ENCODE measurements at regions not wholly inside any gene's neighbourhood (a gene's known extent, or its start where the extent isn't known, plus 50 kb on each side); places are given as distances from the start of the nearest gene placed in this dataset.

GRCh38 chr6:148249160-148249559 is 93.5 kb upstream of the SASH1 start:
- Histone ChIP-seq H3K79me2 (ENCODE audit: insufficient read depth, low read length) (no peaks in the 10 kb centered on the region), H3K4me2 (ENCODE audit: insufficient read depth, low read length) (no peak overlapping the region), H3K27me3 (ENCODE audit: insufficient read depth, low read length) (no peaks in the 10 kb centered on the region), H4K20me1 (ENCODE audit: insufficient read depth, low read length) (no peaks in the 10 kb centered on the region), H3K27ac (ENCODE audit: low read depth, low read length) (no peak overlapping the region), H3K4me1 (ENCODE audit: insufficient read depth, low read length) (peaks cover 14% of the 10 kb centered on the region), H2AFZ (ENCODE audit: low read length) (no peak overlapping the region), H3K4me3 (ENCODE audit: insufficient read depth, low read length) (no peak overlapping the region), H3K36me3 (ENCODE audit: insufficient read depth, low read length) (no peaks in the 10 kb centered on the region), H3K9me3 (ENCODE audit: low read depth, low read length) (no peaks in the 10 kb centered on the region)
- TF ChIP-seq CTCF (IDR thresholded peaks at IDR 0.05; ENCODE audit: extremely low read depth, low read depth, low read length) = no peak
- no peak for DNase-seq (ENCODE audit: insufficient read length, low spot score, missing footprints)

GRCh38 chr6:148249679-148250375 is 92.8 kb upstream of the SASH1 start:
- Histone ChIP-seq H3K4me2 (ENCODE audit: insufficient read depth, low read length) (no peak overlapping the region), H3K4me3 (ENCODE audit: insufficient read depth, low read length) (no peak overlapping the region), H3K4me1 (ENCODE audit: insufficient read depth, low read length) (peaks cover 12% of the 10 kb centered on the region), H3K79me2 (ENCODE audit: insufficient read depth, low read length) (no peaks in the 10 kb centered on the region), H3K36me3 (ENCODE audit: insufficient read depth, low read length) (no peaks in the 10 kb centered on the region), H4K20me1 (ENCODE audit: insufficient read depth, low read length) (no peaks in the 10 kb centered on the region), H3K9me3 (ENCODE audit: low read depth, low read length) (no peaks in the 10 kb centered on the region), H3K27me3 (ENCODE audit: insufficient read depth, low read length) (no peaks in the 10 kb centered on the region), H2AFZ (ENCODE audit: low read length) (no peak overlapping the region), H3K27ac (ENCODE audit: low read depth, low read length) (no peak overlapping the region)
- TF ChIP-seq CTCF (IDR thresholded peaks at IDR 0.05; ENCODE audit: extremely low read depth, low read depth, low read length) = no peak
- no peak for DNase-seq (ENCODE audit: insufficient read length, low spot score, missing footprints)

- peak; percentile 57 for DNase-seq (ENCODE audit: insufficient read length, low spot score, missing footprints)
- Histone ChIP-seq H2AFZ (ENCODE audit: low read length) (no peak overlapping the region), H3K27me3 (ENCODE audit: insufficient read depth, low read length) (no peaks in the 10 kb centered on the region), H3K36me3 (ENCODE audit: insufficient read depth, low read length) (no peaks in the 10 kb centered on the region), H3K4me1 (ENCODE audit: insufficient read depth, low read length) (peaks cover 8% of the 10 kb centered on the region), H4K20me1 (ENCODE audit: insufficient read depth, low read length) (no peaks in the 10 kb centered on the region), H3K4me3 (ENCODE audit: insufficient read depth, low read length) (no peak overlapping the region), H3K4me2 (ENCODE audit: insufficient read depth, low read length) (no peak overlapping the region), H3K27ac (ENCODE audit: low read depth, low read length) (peak overlapping the region; percentile 19), H3K79me2 (ENCODE audit: insufficient read depth, low read length) (no peaks in the 10 kb centered on the region), H3K9me3 (ENCODE audit: low read depth, low read length) (no peaks in the 10 kb centered on the region)
- TF ChIP-seq CTCF (IDR thresholded peaks at IDR 0.05; ENCODE audit: extremely low read depth, low read depth, low read length) = peak; percentile 60
Observed at GRCh38 chr6:148250975-148251685, 91.5 kb upstream of the SASH1 start.

- Histone ChIP-seq H3K36me3 (ENCODE audit: insufficient read depth, low read length) (no peaks in the 10 kb centered on the region), H3K4me2 (ENCODE audit: insufficient read depth, low read length) (no peak overlapping the region), H3K79me2 (ENCODE audit: insufficient read depth, low read length) (no peaks in the 10 kb centered on the region), H2AFZ (ENCODE audit: low read length) (no peak overlapping the region), H3K27ac (ENCODE audit: low read depth, low read length) (no peak overlapping the region), H3K4me1 (ENCODE audit: insufficient read depth, low read length) (peaks cover 8% of the 10 kb centered on the region), H4K20me1 (ENCODE audit: insufficient read depth, low read length) (no peaks in the 10 kb centered on the region), H3K9me3 (ENCODE audit: low read depth, low read length) (no peaks in the 10 kb centered on the region), H3K4me3 (ENCODE audit: insufficient read depth, low read length) (no peak overlapping the region), H3K27me3 (ENCODE audit: insufficient read depth, low read length) (no peaks in the 10 kb centered on the region)
- TF ChIP-seq CTCF (IDR thresholded peaks at IDR 0.05; ENCODE audit: extremely low read depth, low read depth, low read length) = no peak
- DNase-seq (ENCODE audit: insufficient read length, low spot score, missing footprints) = peak; percentile 18
Observed at GRCh38 chr6:148251891-148252290, 90.7 kb upstream of the SASH1 start.

Measured in osteoblast (primary cell).